ENCODE measurements at regions not wholly inside any gene's neighbourhood (a gene's known extent, or its start where the extent isn't known, plus 50 kb on each side); places are given as distances from the start of the nearest gene placed in this dataset.

GRCh38 chr6:101281266-101281665 lies 112.2 kb upstream of the GRIK2 start:
- TF ChIP-seq CTCF (IDR thresholded peaks at IDR 0.05; ENCODE audit: insufficient read depth, low read depth, low read length) (no peak), EZH2 (IDR thresholded peaks at IDR 0.05; ENCODE audit: insufficient read depth, low read length) (no peak)
